ENCODE measurements at regions not wholly inside any gene's neighbourhood (a gene's known extent, or its start where the extent isn't known, plus 50 kb on each side); places are given as distances from the start of the nearest gene placed in this dataset.

DNA sequence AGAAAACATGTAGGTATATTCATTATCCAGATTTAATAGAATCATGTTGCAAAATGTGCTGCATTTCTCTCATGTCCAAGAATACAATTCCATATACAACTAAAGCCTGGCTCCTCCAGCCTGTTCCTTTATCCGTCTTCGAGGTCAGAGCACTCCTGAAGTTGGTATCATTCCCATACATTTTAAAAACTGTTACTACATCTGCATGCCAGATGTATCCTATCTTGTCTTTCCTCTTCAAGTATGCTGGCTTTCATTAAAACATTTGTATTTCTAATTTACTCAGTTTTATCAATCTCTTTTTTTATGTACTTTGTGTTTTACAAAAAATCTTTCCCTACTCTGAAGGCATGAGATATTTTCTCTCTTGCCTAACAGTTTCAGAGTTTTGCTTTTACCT is 536.6 kb upstream of the USP24 start:
- TF ChIP-seq, protein P1, sequence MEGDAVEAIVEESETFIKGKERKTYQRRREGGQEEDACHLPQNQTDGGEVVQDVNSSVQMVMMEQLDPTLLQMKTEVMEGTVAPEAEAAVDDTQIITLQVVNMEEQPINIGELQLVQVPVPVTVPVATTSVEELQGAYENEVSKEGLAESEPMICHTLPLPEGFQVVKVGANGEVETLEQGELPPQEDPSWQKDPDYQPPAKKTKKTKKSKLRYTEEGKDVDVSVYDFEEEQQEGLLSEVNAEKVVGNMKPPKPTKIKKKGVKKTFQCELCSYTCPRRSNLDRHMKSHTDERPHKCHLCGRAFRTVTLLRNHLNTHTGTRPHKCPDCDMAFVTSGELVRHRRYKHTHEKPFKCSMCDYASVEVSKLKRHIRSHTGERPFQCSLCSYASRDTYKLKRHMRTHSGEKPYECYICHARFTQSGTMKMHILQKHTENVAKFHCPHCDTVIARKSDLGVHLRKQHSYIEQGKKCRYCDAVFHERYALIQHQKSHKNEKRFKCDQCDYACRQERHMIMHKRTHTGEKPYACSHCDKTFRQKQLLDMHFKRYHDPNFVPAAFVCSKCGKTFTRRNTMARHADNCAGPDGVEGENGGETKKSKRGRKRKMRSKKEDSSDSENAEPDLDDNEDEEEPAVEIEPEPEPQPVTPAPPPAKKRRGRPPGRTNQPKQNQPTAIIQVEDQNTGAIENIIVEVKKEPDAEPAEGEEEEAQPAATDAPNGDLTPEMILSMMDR (IDR thresholded peaks at IDR 0.05), result no peak
- no peak for TF ChIP-seq EP300 (IDR thresholded peaks at IDR 0.05)

Measured in tibial nerve (tissue), 4 donors.